ENCODE measurements at regions not wholly inside any gene's neighbourhood (a gene's known extent, or its start where the extent isn't known, plus 50 kb on each side); places are given as distances from the start of the nearest gene placed in this dataset.

DNA sequence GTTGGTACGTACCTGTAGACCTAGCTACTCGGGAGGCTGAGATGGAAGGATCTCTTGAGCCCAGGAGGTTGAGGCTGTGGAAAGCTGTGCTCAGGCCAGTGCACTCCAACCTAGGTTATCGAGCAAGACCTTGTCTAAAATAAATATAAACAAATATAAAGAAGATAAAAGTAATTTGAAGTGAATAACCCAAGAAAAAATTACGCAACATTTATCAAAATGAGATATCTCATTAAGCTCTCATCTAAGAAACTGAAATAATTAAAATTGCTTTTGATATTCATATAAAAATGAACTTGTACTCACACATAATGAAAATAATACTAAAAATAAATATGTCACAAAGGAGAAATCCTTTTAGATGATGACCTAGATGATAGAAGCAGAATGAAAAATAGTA is 647.1 kb upstream of the NCAM2 start:
- in situ Hi-C loops (cut with HindIII; ENCODE audit: low pct_unique_long_range_greater_than_20kb, low sequenced_read_pairs), result no loop called here
- DNase-seq (ENCODE audit: low read depth in 1 of 2, low spot score in 1 of 2), result no peak
- no peak for TF ChIP-seq JUND (IDR thresholded peaks at IDR 0.05; ENCODE audit: low read depth)

- DNase-seq (ENCODE audit: low read depth in 1 of 2, low spot score in 1 of 2), result peak in 1 of 2 experiments; percentile 6
- TF ChIP-seq JUND (IDR thresholded peaks at IDR 0.05; ENCODE audit: low read depth), result no peak
Observed at GRCh38 chr21:20353351-20353750, 644.9 kb upstream of the NCAM2 start.

DNA sequence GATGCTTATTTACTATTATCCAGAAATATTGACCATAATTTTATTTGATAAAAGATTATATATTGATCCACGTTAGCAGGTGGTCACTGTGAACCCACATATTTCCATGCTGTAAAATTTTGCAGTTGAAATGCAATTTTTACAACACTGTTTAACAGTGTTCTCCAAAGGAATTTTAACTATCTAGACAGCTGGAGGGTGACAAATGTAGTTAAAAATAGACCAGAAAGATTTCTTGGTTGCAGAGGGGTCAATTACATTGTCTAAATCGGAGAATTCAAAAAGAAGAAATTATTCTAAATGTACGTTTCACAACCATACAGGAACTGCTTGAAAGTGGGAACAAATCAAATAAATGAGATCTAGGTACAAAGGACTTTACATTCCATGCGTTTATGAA is 625.2 kb upstream of the NCAM2 start:
- in situ Hi-C loops (cut with HindIII; ENCODE audit: low pct_unique_long_range_greater_than_20kb, low sequenced_read_pairs), result no loop called here
- DNase-seq (ENCODE audit: low read depth in 1 of 2, low spot score in 1 of 2), result no peak
- no peak for TF ChIP-seq JUND (IDR thresholded peaks at IDR 0.05; ENCODE audit: low read depth)

More at GRCh38 chr21:20353351-20353750, 644.9 kb upstream of the NCAM2 start:
- in situ Hi-C loops (cut with HindIII; ENCODE audit: low pct_unique_long_range_greater_than_20kb, low sequenced_read_pairs), result no loop called here

DNA sequence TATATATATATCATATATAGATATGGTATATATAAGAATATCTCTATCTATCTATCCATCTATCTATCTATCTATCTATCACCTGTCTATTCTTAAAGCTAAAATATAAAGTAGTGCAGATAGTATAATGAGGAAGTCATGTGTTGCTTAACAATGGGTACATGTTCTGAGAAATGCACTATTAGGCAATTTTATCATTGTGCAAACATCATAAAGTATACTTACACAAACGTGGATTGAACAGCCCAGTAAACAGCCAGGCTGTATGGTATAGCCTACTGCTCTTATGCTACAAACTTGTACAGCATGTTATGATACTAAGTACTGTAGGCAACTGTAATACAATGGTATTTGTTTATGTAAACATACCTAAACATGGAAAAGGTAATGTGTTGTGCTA is 621.0 kb upstream of the NCAM2 start:
- TF ChIP-seq JUND (IDR thresholded peaks at IDR 0.05; ENCODE audit: low read depth), result no peak
- in situ Hi-C loops (cut with HindIII; ENCODE audit: low pct_unique_long_range_greater_than_20kb, low sequenced_read_pairs), result no loop called here
- DNase-seq (ENCODE audit: low read depth in 1 of 2, low spot score in 1 of 2), result peak in 1 of 2 experiments; percentile 28

DNA sequence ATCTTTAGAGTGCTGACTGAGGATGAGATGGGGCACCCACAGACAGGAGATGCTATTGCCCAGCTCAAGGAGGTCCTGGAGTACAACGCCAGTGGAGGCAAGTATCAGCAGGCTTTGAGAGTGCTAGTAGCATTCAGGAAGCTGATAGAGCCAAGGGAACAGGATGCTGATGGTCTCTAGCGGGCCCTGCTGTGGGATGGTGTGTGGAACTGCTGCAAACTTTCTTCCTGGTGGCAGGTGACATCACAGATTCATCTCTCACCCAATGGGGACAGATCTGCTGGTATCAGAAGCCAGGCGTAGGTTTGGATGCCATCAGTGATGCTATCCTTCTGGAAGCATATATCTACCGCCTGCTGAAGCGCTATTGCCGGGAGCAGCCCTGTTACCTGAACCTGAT is 609.8 kb upstream of the NCAM2 start:
- in situ Hi-C loops (cut with HindIII; ENCODE audit: low pct_unique_long_range_greater_than_20kb, low sequenced_read_pairs), result no loop called here
- DNase-seq (ENCODE audit: low read depth in 1 of 2, low spot score in 1 of 2), result peak in 1 of 2 experiments; percentile 27
- TF ChIP-seq JUND (IDR thresholded peaks at IDR 0.05; ENCODE audit: low read depth), result no peak

DNA sequence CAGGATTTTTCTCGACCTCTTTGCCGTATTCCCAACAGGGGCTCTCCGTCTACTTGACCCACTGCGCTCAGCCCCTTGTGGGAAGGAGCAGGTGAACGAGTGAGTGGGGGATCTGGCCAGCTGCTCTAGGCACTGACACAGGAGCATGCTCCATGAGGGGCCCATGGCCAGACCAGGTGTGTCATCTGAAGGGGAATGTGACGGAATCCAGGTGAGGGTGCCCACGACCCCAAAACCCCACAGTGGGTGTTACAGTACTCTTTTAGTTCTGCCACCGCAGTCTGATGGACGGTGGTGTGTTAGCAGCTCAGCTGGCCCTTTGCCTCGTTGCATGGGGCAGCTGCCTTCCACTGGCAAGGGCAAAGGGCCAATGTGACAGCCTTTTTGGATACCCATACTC is 601.4 kb upstream of the NCAM2 start:
- in situ Hi-C loops (cut with HindIII; ENCODE audit: low pct_unique_long_range_greater_than_20kb, low sequenced_read_pairs), result no loop called here
- no peak for DNase-seq (ENCODE audit: low read depth in 1 of 2, low spot score in 1 of 2)

DNA sequence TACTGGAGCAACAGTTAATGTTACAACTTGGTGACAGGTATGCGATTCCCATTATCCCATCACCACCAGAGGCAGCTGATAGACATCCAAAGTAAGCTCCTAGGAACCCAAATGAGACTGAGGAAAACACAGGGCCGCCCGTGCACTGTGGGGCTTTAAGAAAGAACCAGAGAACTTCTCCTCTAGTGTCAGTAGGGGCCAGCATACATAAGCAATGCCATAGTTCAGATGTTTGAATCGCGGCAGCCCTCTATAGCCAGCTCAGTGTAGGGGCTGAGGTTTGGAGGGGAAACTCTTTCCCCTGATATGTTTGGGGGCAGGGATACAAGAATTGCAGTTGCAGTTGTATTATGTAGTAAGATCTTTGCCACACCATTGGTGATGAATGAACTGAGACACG is 593.3 kb upstream of the NCAM2 start:
- TF ChIP-seq JUND (IDR thresholded peaks at IDR 0.05; ENCODE audit: low read depth), result no peak
- in situ Hi-C loops (cut with HindIII; ENCODE audit: low pct_unique_long_range_greater_than_20kb, low sequenced_read_pairs), result no loop called here
- DNase-seq (ENCODE audit: low read depth in 1 of 2, low spot score in 1 of 2), result peak; percentile 3 to 40

More for the DNA sequence above, 601.4 kb upstream of the NCAM2 start:
- TF ChIP-seq JUND (IDR thresholded peaks at IDR 0.05; ENCODE audit: low read depth), result no peak

- DNase-seq (ENCODE audit: low read depth in 1 of 2, low spot score in 1 of 2), result no peak
- in situ Hi-C loops (cut with HindIII; ENCODE audit: low pct_unique_long_range_greater_than_20kb, low sequenced_read_pairs), result no loop called here
- TF ChIP-seq JUND (IDR thresholded peaks at IDR 0.05; ENCODE audit: low read depth), result no peak
Observed at GRCh38 chr21:20418353-20418752, 579.9 kb upstream of the NCAM2 start.

DNA sequence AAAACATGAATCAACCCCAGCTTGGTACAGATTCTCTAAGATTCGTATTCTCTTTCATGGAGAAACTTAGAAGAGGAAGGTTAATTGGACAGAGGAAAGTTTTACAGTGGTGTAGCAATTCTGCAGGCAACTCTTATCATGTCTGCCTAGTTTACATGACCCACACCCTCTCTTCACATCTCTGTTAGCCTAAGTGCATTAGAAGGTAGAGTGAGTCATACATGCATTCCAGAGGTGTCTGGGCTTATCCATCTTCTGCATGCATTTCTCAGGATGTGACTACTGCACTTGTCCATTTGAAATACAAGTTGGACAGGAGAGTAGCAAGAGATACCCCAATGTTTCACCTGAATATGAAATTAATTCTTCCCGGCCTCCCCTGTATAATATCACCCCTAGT is 578.4 kb upstream of the NCAM2 start:
- TF ChIP-seq JUND (IDR thresholded peaks at IDR 0.05; ENCODE audit: low read depth), result no peak
- in situ Hi-C loops (cut with HindIII; ENCODE audit: low pct_unique_long_range_greater_than_20kb, low sequenced_read_pairs), result no loop called here
- DNase-seq (ENCODE audit: low read depth in 1 of 2, low spot score in 1 of 2), result no peak

DNA sequence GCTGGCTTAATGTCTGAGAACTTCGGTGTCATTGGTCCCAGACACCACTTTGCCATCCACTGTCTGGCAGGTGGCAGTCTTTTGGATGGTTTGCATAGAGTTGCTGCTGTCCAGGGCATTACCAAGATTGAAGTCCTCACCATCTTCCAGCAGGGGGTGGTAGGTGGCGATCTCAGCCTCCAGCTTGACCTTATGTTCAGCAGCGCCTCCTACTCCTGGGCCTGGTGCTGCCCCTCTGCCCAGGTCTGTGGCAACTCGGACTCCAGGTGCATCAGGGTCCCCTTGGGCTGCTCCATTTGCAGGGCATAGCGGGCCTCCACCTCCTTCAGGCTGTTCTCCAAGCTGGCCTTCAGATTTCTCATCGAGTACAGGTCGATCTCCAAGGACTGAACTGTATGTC is 573.3 kb upstream of the NCAM2 start:
- TF ChIP-seq JUND (IDR thresholded peaks at IDR 0.05; ENCODE audit: low read depth), result no peak
- DNase-seq (ENCODE audit: low read depth in 1 of 2, low spot score in 1 of 2), result no peak
- in situ Hi-C loops (cut with HindIII; ENCODE audit: low pct_unique_long_range_greater_than_20kb, low sequenced_read_pairs), result no loop called here

DNA sequence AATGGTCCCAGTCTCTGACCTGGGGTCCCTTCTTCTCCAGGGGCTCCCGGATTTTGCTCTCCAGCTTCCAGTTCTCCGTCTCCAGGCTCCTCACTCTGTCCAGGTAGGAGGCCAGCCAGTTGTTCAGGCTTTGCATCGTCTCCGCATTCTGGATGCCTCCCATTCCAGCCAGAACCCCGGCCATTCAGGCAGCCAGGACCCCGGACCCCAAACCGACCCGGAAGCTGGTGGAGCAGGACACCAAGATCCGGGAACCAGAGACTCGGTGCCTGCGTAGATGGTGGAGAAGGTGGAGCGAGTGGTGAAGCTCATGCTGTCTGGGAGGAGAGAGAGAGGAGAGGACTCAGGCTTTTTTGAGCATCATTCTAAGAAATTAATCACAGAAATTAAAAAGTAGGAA is 572.4 kb upstream of the NCAM2 start:
- TF ChIP-seq JUND (IDR thresholded peaks at IDR 0.05; ENCODE audit: low read depth), result no peak
- no peak for DNase-seq (ENCODE audit: low read depth in 1 of 2, low spot score in 1 of 2)
- in situ Hi-C loops (cut with HindIII; ENCODE audit: low pct_unique_long_range_greater_than_20kb, low sequenced_read_pairs), result no loop called here

DNA sequence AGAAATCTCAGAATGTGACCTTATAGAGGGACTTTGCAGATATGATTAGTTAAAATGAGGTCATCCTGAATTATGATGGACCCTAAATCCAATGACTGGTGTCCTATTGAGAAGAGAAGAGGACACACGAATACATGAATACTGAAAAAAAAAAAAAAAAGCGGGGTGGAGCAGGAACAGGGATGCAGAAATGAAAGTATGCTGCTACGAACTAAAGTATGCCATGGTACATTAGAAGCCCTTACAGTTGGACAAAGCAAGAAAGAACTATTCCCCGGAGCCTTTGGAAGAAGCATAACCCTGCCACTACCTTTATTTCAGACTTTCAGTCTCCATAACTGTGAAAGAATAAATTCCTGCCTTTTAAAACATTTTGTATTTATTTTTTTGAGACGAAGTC is 557.9 kb upstream of the NCAM2 start:
- no peak for TF ChIP-seq JUND (IDR thresholded peaks at IDR 0.05; ENCODE audit: low read depth)
- DNase-seq (ENCODE audit: low read depth in 1 of 2, low spot score in 1 of 2), result no peak
- in situ Hi-C loops (cut with HindIII; ENCODE audit: low pct_unique_long_range_greater_than_20kb, low sequenced_read_pairs), result no loop called here

DNA sequence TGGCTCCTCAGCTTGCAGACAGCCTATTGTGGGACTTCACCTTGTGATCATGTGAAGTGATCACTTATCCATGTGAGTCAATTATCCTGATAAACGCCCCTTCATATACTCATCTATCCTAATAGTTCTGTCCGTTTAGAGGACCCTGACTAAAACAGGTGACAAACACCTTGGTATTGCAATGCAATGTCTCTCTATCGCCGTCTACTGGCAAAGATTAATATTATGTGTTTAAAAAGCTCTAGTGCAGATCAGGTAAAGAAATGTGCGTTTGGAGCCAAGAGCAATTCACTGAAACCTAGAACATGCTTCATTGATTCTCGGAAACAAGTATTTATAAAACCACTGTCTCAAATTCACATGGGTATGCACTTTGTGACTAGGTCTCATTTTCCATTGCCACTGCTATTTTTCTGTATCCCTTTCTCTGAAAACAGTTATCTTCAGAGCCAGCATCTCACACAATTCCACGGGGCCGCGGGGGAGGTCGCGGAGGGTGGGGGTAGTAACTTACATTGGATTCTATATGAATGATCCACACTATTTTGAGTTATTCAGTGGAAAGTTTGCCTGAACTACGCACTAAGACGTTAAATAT is 554.6 kb upstream of the NCAM2 start:
- DNase-seq (ENCODE audit: low read depth in 1 of 2, low spot score in 1 of 2), result peak; percentile 5 to 64
- TF ChIP-seq JUND (IDR thresholded peaks at IDR 0.05; ENCODE audit: low read depth), result no peak
- in situ Hi-C loops (cut with HindIII; ENCODE audit: low pct_unique_long_range_greater_than_20kb, low sequenced_read_pairs), result no loop called here

DNA sequence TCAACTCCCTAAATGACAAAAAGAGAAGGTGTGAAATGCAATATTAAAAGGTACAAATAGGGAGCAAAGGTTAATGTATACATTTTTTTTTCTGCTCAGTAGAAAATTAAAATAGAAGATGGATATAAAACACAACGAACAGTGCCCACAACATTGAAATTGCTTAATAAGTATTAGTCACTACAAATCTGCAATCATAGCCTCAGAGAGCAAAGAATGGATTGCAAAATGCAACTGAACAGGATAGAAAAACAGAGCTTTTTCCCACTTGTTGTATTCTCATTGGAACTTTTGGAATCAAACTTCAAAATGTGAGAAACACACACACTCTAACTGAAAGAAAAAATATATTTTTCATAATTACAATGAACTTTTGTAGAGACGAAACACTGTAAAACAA is 552.2 kb upstream of the NCAM2 start:
- in situ Hi-C loops (cut with HindIII; ENCODE audit: low pct_unique_long_range_greater_than_20kb, low sequenced_read_pairs), result no loop called here
- TF ChIP-seq JUND (IDR thresholded peaks at IDR 0.05; ENCODE audit: low read depth), result no peak
- no peak for DNase-seq (ENCODE audit: low read depth in 1 of 2, low spot score in 1 of 2)
